ENCODE measurements at regions not wholly inside any gene's neighbourhood (a gene's known extent, or its start where the extent isn't known, plus 50 kb on each side); places are given as distances from the start of the nearest gene placed in this dataset.

- FAIRE-seq (no peak), DNase-seq (ENCODE audit: insufficient read length) (no peak)
- TF ChIP-seq POLR2A (IDR thresholded peaks at IDR 0.05; ENCODE audit: low read depth, low read length) (no peak), POLR2AphosphoS5 (IDR thresholded peaks at IDR 0.05; ENCODE audit: low read depth, low read length) (no peak)
These were observed 1003.4 kb downstream of the CDH18 start for GRCh38 chr5:18984559-18985080.

DNA sequence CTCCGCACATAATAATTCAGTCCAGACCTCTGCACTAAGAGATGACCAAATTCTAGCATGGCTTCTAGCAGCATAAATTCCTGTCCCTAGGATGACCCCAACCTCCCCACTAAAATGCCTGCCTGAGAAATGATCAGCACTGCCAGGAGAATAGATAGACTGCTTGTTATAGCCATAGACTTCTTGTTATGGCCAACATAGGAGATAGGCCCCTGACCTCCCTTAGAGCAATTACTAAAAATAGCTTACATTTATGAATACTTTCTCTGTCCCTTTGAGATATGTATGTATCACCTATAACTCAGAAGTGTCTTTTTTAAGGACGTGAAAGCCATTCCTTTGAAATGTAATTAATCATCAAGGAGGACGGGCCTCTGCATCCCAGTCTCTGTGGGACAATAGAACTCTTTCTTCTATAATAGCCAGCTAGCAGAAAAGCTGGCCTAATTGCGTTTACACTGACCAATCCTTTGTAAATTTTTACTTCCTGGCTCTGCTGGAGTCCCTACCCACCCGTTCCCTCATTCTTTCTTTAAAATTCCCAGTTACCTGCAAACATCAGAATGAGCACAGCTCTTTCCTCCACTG lies 1002.7 kb downstream of the CDH18 start:
- DNase-seq (ENCODE audit: insufficient read length) (no peak), FAIRE-seq (no peak)
- TF ChIP-seq TAF1 (IDR thresholded peaks at IDR 0.05; ENCODE audit: borderline replicate concordance, low read depth, low read length) (no peak), POLR2A (IDR thresholded peaks at IDR 0.05; ENCODE audit: low read depth, low read length) (no peak), POLR2AphosphoS5 (IDR thresholded peaks at IDR 0.05; ENCODE audit: low read depth, low read length) (no peak)

- no peak for FAIRE-seq
- no peak for TF ChIP-seq POLR2AphosphoS5 (IDR thresholded peaks at IDR 0.05; ENCODE audit: low read depth, low read length)
- no peak for TF ChIP-seq POLR2A (IDR thresholded peaks at IDR 0.05; ENCODE audit: low read depth, low read length)
- no peak for TF ChIP-seq TAF1 (IDR thresholded peaks at IDR 0.05; ENCODE audit: borderline replicate concordance, low read depth, low read length)
- DNase-seq (ENCODE audit: insufficient read length): no peak
These were observed 1000.9 kb downstream of the CDH18 start for GRCh38 chr5:18987101-18987500.

DNA sequence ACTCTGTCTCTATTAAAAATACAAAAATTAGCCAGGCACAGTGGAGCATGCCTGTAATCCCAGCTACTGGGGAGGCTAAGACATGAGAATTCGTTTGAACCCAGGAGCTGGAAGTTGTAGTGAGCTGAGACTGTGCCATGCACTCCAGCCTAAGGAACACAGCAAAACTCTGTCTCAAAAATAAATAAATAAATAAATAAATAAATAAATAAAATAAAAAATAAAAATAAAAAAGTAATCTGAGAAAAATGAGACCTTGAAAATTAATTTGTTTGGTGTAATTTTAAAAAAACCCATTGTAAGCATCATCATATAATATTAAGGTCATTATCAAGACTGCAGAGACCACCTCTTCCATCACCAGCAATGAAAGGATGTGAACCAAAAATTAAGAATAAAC lies 997.1 kb downstream of the CDH18 start:
- DNase-seq (ENCODE audit: insufficient read length) (no peak), FAIRE-seq (no peak)
- TF ChIP-seq POLR2A (IDR thresholded peaks at IDR 0.05; ENCODE audit: low read depth, low read length) (no peak), POLR2AphosphoS5 (IDR thresholded peaks at IDR 0.05; ENCODE audit: low read depth, low read length) (no peak), TAF1 (IDR thresholded peaks at IDR 0.05; ENCODE audit: borderline replicate concordance, low read depth, low read length) (no peak)

DNA sequence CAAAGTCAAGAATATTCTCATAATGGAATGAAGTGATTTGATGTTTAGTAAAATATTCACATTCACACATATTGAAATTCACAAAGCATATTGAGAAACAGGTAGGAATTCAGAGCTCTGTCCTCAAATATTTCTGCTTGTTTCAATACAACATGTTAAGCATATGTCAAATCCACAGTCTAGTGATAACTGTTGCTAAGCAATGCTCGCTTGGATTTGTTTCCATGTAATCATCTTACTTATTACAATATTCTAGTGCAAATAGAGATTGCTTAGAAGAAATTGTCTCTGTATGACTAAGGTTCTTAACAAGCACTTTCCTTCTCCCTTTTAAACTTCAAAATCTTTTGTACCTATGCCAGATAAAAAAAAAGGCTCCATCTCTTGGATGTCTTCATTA lies 995.7 kb downstream of the CDH18 start:
- FAIRE-seq (no peak), DNase-seq (ENCODE audit: insufficient read length) (no peak)
- TF ChIP-seq TAF1 (IDR thresholded peaks at IDR 0.05; ENCODE audit: borderline replicate concordance, low read depth, low read length) (no peak), POLR2A (IDR thresholded peaks at IDR 0.05; ENCODE audit: low read depth, low read length) (no peak), POLR2AphosphoS5 (IDR thresholded peaks at IDR 0.05; ENCODE audit: low read depth, low read length) (no peak)

DNA sequence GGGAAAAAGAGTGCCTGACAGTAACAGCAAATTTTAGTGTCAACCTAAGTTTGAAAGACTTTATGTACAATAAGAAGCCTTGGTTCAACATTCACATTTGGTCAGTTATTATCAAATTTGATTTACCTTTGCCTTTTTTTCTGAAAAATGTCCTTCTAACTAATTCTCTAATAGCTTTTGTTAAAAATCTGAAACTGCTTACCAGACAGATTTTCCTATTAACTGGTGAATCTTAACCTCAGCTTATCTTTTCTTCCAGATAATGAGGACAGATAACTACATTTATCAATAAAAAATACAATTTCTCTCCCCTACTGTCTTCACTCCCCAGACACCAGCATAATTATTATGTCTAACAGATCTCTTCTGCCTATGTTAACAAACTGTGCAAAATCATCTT lies 988.5 kb downstream of the CDH18 start:
- TF ChIP-seq POLR2AphosphoS5 (IDR thresholded peaks at IDR 0.05; ENCODE audit: low read depth, low read length): no peak
- TF ChIP-seq TAF1 (IDR thresholded peaks at IDR 0.05; ENCODE audit: borderline replicate concordance, low read depth, low read length): no peak
- no peak for TF ChIP-seq POLR2A (IDR thresholded peaks at IDR 0.05; ENCODE audit: low read depth, low read length)
- no peak for FAIRE-seq
- DNase-seq (ENCODE audit: insufficient read length): no peak

DNA sequence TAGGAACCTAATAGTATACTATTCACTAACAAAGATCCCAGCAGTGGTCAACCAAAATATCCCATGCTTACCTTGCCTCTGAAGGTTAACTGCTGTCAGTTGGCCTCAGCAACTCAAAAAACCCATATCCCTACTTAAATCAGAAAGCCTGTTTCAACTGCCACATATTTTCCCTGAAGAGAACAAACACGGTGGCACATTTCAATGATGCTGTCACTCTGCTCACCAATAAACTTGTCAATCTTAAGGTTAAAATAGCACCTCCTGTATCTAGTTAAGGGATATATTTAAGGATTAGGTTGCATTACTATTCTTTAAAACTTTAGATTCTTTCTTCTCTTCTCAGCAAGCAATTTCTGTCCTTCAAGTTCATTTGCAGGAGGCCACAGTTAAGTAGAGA lies 986.9 kb downstream of the CDH18 start:
- no peak for DNase-seq (ENCODE audit: insufficient read length)
- TF ChIP-seq TAF1 (IDR thresholded peaks at IDR 0.05; ENCODE audit: borderline replicate concordance, low read depth, low read length): no peak
- TF ChIP-seq POLR2AphosphoS5 (IDR thresholded peaks at IDR 0.05; ENCODE audit: low read depth, low read length): no peak
- TF ChIP-seq POLR2A (IDR thresholded peaks at IDR 0.05; ENCODE audit: low read depth, low read length): no peak
- no peak for FAIRE-seq

- no peak for DNase-seq (ENCODE audit: insufficient read length)
- TF ChIP-seq TAF1 (IDR thresholded peaks at IDR 0.05; ENCODE audit: borderline replicate concordance, low read depth, low read length) (no peak), POLR2A (IDR thresholded peaks at IDR 0.05; ENCODE audit: low read depth, low read length) (no peak), POLR2AphosphoS5 (IDR thresholded peaks at IDR 0.05; ENCODE audit: low read depth, low read length) (no peak)
- no peak for FAIRE-seq
These were observed 986.5 kb downstream of the CDH18 start for GRCh38 chr5:19001539-19001938.

DNA sequence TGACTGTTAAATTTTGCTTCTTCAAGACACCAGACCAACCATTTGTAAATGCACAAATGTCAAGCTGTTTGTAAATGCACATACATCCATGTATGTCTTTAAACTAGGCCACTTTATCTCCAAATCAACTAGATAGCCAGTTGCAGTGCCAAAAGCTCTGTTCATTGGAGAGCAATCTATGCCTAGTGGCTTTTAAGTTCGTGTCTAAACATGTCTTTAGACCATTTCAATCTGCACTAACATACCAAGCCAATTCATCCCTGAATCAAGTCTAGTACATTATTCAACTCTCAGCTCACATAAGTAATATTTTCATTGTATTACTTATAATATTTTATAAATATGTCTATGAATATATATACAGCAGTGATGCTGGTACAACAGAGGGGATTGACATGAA lies 985.9 kb downstream of the CDH18 start:
- no peak for TF ChIP-seq POLR2A (IDR thresholded peaks at IDR 0.05; ENCODE audit: low read depth, low read length)
- TF ChIP-seq POLR2AphosphoS5 (IDR thresholded peaks at IDR 0.05; ENCODE audit: low read depth, low read length): no peak
- TF ChIP-seq TAF1 (IDR thresholded peaks at IDR 0.05; ENCODE audit: borderline replicate concordance, low read depth, low read length): no peak
- DNase-seq (ENCODE audit: insufficient read length) (no peak), FAIRE-seq (no peak)

GRCh38 chr5:19018822-19019221 lies 969.2 kb downstream of the CDH18 start:
- FAIRE-seq: no peak
- DNase-seq (ENCODE audit: insufficient read length): no peak
- TF ChIP-seq POLR2AphosphoS5 (IDR thresholded peaks at IDR 0.05; ENCODE audit: low read depth, low read length) (no peak), TAF1 (IDR thresholded peaks at IDR 0.05; ENCODE audit: borderline replicate concordance, low read depth, low read length) (no peak), POLR2A (IDR thresholded peaks at IDR 0.05; ENCODE audit: low read depth, low read length) (no peak)

DNA sequence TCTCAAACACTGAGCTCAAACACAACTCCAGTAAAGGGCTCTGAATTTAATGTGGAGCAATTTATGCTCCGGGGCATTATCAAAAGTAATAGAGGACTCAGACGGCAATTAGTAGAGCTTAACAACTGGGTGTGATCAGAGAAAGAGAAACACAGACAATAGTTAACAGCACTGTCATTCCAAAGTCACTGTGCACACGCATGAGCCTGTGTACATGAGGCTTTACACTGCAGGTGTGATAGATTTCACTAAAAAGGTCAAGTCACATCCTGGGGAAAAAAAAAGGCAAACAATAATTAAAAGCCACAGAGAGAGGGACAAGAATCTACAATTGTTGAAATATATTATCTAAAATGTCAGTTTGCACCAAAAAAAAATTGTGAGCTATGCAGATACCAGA lies 956.5 kb downstream of the CDH18 start:
- FAIRE-seq (no peak), DNase-seq (ENCODE audit: insufficient read length) (no peak)
- TF ChIP-seq TAF1 (IDR thresholded peaks at IDR 0.05; ENCODE audit: borderline replicate concordance, low read depth, low read length) (no peak), POLR2A (IDR thresholded peaks at IDR 0.05; ENCODE audit: low read depth, low read length) (no peak), POLR2AphosphoS5 (IDR thresholded peaks at IDR 0.05; ENCODE audit: low read depth, low read length) (no peak)

- no peak for TF ChIP-seq TAF1 (IDR thresholded peaks at IDR 0.05; ENCODE audit: borderline replicate concordance, low read depth, low read length)
- TF ChIP-seq POLR2A (IDR thresholded peaks at IDR 0.05; ENCODE audit: low read depth, low read length): no peak
- no peak for TF ChIP-seq POLR2AphosphoS5 (IDR thresholded peaks at IDR 0.05; ENCODE audit: low read depth, low read length)
- DNase-seq (ENCODE audit: insufficient read length) (no peak), FAIRE-seq (no peak)
These were observed 952.2 kb downstream of the CDH18 start for GRCh38 chr5:19035816-19036215.

All from GM12892 (cell line).